T-helper 1 cell treated with Interleukin-12 subunit alpha and Interleukin-12 subunit beta and Interleukin-4 antibody, amounts not matched to agents 30 ng/mL and 1 ng/mL, for 36 hours (primary cell): ENCODE measurements at regions not wholly inside any gene's neighbourhood (a gene's known extent, or its start where the extent isn't known, plus 50 kb on each side); places are given as distances from the start of the nearest gene placed in this dataset.

Experiments used
- intact Hi-C: fragments of 100-400 bp; cut with micrococcal nuclease; formaldehyde crosslinking; loops from one replicate; pipeline ENCODE4 v1.15.1; 2024

DNA sequence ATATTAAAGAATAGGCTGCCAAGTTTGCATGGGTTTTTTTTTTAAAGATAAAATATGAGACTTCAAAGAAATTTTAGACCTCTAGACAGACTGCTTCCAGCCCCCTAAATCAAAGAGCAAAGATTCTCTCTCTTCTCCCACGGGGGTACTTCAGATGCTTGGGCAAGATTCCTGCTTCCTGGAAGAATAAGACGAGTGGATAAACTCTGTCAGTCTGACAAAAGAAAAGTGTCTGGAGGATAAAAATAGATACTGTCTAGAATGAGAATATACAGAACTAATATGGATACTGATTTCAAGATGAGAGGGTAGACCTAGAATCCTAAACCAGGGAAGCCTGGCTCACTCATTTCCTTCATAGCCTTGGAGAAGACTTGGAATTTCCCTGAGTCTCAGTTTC lies 435.1 kb downstream of the FOXO1 start:
- intact Hi-C loops: no loop called here

DNA sequence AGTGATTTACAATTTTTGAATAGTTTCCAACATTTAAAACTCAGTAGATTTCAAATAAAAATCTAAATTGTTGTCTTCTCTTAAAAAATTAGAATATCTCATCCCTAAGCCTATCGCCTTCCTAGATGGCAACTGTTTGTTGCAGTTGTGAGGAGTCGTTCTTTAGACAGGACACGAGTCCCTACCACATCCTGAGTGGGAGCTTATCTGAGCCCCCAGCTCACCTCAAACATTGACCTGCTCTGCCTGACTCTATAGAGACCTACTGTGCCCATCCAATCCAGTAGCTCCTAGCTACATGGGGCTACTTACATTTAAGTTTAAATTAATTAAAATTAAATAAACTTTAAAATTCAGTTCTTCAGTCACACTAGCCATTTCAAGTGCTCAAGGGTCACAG lies 434.7 kb downstream of the FOXO1 start:
- intact Hi-C loops: no loop called here

DNA sequence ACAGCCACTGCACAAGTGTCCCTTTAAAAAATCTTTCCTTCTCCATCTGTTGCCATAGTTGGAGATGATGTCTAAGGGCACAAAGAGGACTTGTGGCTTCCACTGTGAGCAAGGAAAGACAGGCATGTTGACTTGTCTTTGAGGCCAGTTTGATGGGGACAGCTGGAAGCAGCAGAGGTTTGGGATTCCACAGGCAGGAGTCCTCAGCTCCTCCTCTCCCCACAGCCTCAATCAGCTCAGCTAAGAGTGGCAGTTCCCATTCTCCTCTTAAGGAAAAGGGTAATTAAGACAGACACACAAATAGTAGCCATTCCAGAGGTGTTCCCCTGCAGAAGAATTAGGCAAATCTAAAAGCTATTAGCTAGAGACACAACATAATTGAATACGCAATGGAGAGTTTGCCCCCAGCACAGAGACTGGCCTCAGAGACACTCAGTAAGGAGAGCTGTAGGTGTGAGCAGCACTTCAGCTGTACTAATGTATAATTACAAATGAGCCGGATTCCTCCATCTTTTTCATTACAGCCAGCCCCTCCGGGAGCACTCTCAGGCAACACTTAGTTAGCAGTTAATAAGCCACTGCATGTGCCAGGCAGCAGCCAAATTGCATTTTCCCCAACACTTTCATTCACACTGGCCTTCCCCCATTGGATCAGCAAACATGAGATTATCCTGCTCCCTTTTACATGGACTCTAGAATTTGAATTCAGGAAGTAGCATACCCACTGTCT lies 434.0 kb downstream of the FOXO1 start:
- intact Hi-C loops: no loop called here

- intact Hi-C loops: no loop called here
Measured at GRCh38 chr13:40233731-40234195, 432.7 kb downstream of the FOXO1 start.

DNA sequence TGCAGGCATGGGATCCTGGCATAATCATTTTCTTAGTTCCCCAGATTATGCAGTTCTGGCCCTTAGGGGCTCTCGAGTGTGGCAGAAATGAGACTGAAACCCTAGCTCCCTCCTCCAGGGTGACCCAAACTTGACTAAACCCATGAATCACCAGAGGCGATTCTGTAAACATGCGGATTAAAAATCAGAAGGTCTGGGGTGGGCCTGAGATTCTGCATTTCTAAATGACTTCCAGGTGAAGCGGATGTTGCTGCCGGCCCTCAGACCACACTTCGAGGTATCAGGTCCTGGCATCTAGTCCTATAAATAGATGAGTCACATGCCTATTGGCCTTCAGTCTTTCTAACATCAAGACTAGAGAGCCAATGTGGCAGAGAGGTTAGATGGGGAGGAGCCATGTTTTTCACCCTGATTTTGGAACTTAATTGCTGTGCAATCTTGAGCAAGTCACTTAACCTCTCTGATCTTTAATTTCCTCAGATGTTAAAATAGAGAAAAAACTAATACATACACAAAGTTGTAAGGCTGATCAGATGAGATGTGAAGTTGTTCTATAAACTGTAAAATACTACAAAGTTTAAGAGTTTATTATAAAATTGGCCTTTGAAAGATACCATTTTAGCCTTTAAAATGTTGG lies 431.2 kb downstream of the FOXO1 start:
- intact Hi-C loops: no loop called here

DNA sequence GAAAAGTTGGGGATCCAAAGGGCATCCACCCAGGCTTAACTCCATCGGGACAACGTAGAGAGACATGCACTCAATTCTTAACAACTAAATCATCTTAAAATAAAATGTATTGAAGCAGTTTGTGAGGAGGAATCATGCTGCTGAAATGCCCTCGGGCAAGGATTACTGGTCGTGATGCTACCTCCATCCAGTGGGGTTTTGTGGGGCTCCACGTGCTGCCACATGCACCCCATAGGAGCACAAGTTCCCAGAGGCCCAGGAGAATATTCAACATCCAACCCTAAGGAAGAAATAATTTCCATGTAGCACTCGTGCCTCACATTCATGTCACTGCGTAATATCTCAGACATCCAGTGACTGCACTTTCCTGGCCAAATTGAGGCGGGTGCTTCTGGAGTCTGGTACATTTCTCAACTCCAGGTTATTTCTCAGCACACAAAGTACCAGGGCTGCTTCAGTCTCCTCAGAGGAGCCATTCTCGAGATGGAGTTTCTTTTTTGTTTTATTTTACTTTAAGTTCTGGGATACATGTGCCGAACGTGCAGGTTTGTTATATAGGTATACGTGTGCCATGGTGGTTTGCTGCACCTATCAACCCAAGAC lies 429.8 kb downstream of the FOXO1 start:
- intact Hi-C loops: no loop called here

GRCh38 chr13:40238761-40239160 lies 427.7 kb downstream of the FOXO1 start:
- intact Hi-C loops: no loop called here

DNA sequence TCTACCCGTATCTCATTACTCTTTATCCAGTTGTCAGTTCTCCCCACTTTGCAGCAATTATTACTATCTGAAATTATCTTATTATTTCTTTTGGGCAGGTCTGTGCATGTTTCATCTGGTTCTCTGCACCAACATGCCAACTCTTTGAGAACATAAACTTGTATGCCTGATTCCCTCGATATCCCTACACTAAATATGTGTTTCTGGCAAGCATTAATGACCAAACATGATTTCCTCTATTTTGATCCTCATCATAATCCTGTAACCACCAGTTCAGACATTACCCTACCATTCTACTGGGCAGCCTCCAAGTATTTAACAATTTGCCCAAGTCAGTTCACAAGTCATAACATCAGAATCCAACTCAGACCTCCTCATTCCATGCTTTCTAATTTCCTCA lies 426.1 kb downstream of the FOXO1 start:
- intact Hi-C loops: no loop called here

GRCh38 chr13:40241125-40241798 lies 425.2 kb downstream of the FOXO1 start:
- intact Hi-C loops: no loop called here

- intact Hi-C loops: no loop called here
Measured at GRCh38 chr13:40243047-40243446, 423.4 kb downstream of the FOXO1 start.

GRCh38 chr13:40243982-40244381 lies 422.5 kb downstream of the FOXO1 start:
- intact Hi-C loops: no loop called here

DNA sequence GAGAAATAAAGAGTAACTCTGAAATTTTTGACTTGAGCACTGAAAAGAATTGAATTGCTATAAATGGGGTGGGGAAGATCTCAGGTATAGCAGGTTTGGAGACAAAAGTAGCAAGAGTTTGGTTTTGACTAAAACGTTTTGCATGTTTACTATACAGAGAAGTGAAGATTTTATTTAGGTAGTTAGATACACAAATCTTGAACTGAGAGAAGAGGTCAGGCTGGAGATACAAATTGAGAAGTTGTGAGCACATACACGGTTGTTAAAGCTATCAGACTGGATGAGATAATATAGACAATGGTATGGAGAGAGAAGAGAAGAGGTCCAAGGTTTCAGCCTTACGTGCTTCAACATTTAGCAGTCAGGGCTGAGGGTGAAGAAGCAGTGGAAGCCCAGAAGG lies 420.9 kb downstream of the FOXO1 start:
- intact Hi-C loops: no loop called here

DNA sequence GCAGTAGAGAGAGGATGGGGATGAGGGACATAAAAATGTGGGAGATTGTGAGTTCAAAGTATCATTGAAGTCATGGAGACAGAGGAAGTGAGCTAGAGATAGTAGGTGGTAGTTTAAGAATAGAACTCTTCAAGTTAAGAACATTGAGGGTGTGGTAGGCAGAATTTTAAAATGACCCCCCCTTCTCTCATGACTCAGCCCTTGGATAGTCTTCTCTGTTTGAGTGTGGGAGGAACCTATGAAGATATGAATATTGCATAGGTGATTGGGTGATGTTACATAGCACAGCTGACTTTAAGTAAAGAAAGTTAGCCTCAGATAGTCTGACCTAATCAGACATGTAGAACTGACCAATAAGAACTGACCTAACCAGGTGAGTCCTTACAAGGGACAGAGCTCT lies 418.6 kb downstream of the FOXO1 start:
- intact Hi-C loops: no loop called here

DNA sequence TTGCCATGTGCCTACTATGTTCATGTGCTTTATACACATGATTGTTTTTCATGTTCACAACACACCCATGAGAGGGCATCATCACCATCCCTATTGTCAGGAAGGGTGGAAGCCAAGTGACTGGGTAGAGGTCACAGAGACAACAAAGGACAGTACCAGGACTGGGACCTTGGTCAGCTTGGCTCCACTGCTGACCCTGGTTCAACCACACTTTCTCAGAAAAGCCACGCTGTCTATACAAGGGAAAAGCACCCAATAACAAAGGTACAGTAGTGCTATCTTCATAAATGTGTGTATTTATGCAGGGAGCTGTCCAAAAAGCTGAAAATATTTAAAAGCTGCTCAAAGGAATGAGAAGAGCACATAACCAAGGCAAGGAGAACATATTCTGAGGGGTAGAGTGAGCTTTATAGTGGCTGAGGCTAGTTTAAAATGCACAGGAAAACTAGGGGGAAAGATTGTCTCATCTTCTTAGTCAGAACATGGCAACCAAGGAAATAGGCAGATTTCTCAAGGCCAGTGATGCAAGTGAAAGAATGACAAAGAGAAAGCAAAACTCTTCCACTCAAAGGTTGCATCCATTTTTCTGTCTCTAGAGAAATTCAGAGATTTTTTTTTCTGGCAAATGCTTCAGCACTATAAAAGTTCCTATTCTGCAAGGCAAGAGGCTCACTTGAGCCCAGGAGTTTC lies 415.0 kb downstream of the FOXO1 start:
- intact Hi-C loops: loop anchor here (2.0 kb wide), 2 partner anchors 31 to 137 kb away; no protein-coding TSS in a partner anchor

- intact Hi-C loops: no loop called here
Measured at GRCh38 chr13:40252241-40252640, 414.2 kb downstream of the FOXO1 start.

DNA sequence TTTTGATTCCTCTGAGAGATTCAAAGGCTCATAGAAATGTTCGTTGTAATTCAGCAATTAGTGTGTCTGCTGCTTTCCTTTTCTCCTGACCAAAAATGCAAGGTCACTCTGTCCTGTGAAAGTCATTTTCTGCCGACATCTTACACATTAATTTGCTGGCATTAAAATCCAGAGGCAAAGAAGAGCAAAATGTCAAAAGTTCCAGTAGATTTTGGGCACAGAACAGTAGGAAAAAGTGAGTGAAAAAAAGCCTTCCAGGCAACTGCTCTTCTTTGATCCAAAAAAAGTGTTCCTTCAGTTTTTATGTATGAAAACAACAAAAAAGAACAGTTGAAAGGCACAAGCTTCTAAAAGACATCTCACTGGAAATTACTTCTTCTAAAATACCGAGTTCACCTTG lies 413.8 kb downstream of the FOXO1 start:
- intact Hi-C loops: no loop called here

DNA sequence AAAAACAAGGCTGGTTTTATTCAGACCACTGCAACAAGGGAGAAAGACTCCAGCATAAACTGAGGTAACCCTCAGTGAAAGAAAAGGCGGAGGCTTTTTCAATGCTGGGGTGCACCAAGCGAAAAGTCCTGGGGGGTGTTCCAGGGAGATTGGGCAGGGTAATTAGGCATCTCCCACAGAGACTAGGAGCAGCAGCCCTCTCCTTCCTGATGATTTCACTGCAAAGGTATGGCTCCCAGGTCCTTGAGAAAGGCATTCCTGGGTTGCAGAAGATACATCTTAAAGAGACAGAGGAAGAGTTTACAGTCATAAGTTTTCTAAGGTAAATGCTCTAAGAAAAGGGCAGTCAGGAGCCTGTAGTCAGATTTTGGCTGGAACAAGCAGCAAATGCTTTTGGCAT lies 412.0 kb downstream of the FOXO1 start:
- intact Hi-C loops: no loop called here

DNA sequence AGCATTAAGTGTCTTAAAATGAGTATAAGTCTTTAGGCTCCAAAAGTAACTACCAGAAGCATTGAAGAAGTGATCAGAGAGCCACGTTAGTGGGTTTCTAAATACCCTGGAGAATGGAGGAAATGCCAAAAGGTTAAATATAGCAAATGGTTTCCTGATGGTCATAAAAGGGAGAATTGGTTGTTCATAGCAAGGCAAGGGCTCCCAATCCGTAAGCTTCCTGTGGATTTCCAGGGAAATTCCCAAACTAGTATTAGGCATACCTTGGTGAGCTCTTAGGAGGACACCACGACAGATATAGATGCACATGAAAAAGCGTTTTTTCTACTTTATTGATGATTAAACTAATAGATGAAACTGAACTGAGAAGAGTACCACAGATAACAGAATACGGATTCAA lies 410.9 kb downstream of the FOXO1 start:
- intact Hi-C loops: no loop called here

DNA sequence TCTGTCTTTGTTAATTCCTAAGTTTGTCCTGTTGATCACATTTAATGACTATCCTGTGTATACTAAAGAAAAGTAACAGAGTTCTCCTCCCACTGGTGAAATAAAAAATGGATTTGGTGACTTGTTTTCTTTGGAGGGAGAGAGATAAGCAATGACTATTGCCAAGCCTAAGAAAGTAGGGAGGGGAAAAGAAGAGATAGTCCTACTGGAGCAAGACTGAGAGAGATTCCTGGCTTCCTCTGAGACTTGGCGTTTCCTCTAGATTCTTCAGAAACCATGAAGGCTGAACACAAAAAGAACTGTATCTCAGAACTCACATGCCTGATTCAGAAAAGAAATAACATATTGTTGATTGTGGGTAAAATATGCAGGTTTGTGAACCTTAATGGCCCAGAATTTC lies 406.5 kb downstream of the FOXO1 start:
- intact Hi-C loops: no loop called here

DNA sequence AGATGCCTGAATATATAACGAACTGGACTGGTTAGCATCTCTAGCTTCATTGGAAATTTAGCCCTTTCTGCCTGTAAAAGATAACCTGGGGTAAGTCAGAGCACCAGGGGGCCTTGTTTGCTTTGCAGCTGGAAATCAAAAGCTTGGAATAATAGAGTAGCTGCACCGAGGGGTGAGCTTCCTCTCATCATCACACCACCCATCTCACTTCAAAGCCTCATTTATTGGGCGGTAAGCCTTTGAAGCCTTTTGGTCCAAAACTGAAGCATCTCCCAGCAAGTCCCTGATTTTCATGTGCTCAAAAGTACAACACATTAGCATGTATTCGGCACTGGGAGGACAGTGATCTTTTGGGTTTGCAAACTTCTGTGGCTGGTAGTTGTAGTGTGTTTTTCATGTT lies 405.1 kb downstream of the FOXO1 start:
- intact Hi-C loops: no loop called here

- intact Hi-C loops: no loop called here
Measured at GRCh38 chr13:40261947-40262346, 404.5 kb downstream of the FOXO1 start.

DNA sequence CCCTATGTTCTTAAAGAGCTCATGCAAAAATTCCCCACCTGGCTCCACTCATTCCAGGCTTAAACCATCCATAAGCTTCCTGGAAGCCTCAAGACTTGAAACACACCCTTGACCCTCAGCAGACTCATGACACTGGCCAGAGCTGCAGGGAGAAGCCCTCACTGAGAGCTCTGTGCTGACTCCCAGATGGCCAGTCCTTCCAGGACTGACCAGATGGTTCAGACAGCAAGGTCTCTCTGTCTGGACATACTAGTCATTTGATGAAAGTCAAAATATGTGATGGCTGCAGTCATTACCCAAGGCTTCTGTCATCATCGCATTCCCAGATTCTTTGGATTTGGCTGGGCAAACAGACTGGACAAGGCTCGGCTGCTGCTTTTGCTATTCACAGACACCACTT lies 397.4 kb downstream of the FOXO1 start:
- intact Hi-C loops: no loop called here
